Right forelimb (tissue), 1 donor: ENCODE measurements at regions not wholly inside any gene's neighbourhood (a gene's known extent, or its start where the extent isn't known, plus 50 kb on each side); places are given as distances from the start of the nearest gene placed in this dataset.
"Not testable (repeated sequence)": the region's sequence is repeated elsewhere in the genome, so short reads cannot be mapped to it uniquely, and the experiment has no call there.

Experiments used
- DNase-seq: peaks from one replicate; pipeline ENCODE4 v3.0.0-alpha.2; 2018

GRCh38 chr2:23019476-23019875 is 365.5 kb upstream of the KLHL29 start:
- DNase-seq = no peak

DNA sequence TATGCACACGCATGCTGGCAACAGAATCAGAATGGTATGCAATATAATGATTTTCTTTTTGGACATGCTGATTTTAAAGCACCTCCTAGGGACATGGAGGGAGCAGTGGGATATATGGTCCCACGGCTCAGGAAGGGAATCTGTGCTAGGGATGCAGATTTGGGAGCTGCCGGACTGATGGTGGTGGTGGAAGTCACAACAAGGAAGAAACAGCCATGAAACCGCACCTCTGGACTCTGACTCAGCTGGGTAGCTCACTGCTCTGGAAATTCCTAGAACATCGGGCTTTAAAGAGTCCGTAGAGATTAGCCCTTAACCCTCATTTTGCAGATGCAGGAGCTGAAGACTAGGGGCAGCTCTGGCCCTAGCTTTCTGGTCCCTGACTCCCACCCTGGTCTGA is 364.3 kb upstream of the KLHL29 start:
- no peak for DNase-seq

DNA sequence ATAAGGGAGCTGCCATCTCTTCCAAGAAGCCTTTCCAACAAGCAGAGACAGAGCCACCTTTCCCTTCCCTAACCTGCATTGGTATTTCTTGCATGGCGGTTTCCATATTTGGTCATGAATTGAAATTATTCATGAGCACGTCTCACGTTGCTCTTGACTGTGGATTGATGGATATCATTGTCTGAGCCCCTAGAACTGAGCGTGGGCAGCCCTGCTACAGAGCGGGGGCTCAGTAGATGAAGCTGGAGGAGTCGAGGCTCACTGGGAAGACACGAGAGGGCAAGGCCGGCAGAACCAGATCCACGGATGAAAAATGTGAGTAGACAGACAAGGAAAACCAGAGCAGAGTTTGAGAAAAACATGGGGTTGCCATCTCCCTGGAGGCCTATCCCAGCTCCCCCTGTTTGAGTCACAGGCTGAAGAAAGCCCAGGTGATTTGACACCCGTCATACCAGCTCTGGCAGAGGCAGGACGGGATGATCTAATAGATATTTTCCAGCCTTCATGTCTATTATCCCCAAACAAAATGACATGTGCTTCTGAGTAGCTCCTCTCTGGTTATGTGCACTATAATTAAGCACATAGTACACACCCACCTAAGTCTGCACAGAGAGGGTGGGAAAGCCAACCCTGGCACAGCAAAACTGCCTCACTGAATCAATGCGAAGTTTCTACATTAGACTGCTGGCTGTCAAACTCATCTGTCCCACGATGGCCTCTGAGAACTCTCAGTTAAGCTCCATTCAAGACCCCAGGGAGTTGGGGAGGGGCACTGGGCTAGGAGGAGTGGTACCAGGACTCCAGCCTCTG is 363.5 kb upstream of the KLHL29 start:
- no peak for DNase-seq

- DNase-seq = no peak
These were observed 361.3 kb upstream of the KLHL29 start for GRCh38 chr2:23023722-23024121.

GRCh38 chr2:23026671-23027070 is 358.3 kb upstream of the KLHL29 start:
- no peak for DNase-seq

DNA sequence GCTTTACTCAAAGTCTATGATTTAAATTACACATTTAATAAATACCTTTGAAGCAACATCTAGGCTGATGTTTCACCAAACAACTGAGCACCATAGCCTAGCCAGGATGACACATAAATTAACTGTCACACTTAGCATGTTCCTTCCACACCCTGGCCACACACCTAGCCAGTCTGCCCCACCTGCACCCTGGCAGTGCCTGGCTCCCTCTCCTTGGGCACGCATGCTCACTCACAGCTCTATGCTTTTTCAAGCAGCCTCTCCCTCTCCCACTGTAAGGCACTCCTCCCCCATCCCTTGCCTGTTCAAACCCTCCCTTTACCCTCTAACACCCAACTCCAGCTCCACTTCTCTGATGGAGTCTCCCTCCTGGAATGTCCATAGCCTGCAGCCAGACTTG is 357.6 kb upstream of the KLHL29 start:
- DNase-seq = no peak

- DNase-seq = no peak
These were observed 356.9 kb upstream of the KLHL29 start for GRCh38 chr2:23028106-23028505.

DNA sequence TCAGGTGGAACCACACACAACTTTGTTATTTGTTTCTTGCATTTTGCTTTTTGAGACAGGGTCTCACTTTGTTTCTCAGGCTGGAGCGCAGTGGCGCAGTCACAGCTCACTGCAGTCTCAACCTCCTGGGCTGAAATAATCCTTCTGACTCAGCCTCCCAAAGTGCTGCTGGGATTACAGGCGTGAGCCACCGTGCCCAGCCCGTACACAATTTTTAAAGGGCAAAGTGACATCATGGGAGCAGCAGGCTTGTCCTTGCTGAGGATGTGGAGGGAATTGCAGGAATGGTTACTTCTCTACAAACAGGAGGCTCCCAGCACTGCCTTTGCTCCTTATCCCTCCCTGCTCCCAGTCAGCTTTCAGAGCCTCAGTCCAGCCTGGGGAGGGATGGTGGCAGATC is 355.9 kb upstream of the KLHL29 start:
- DNase-seq = no peak

- no peak for DNase-seq
These were observed 355.0 kb upstream of the KLHL29 start for GRCh38 chr2:23029951-23030350.

DNA sequence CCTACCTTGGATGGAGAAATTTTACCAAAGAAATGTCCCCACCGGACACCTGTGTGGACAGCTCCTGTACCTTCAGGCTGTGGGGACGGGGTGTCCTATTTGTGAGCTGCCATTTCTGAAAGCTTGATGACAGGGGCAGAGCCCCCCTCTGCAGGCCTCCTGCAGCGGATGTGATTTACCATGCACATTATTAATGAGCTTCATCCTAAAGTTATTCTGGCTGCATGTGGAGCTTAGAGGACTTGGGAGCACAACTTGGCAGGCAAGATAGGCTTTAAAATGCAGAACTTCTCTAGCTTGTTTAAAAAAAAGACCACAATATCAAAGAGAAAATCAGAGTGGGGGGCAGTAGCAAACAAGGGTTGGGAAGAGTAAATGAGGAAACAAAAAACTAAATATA is 350.0 kb upstream of the KLHL29 start:
- no peak for DNase-seq

GRCh38 chr2:23036629-23037028 is 348.4 kb upstream of the KLHL29 start:
- no peak for DNase-seq

DNA sequence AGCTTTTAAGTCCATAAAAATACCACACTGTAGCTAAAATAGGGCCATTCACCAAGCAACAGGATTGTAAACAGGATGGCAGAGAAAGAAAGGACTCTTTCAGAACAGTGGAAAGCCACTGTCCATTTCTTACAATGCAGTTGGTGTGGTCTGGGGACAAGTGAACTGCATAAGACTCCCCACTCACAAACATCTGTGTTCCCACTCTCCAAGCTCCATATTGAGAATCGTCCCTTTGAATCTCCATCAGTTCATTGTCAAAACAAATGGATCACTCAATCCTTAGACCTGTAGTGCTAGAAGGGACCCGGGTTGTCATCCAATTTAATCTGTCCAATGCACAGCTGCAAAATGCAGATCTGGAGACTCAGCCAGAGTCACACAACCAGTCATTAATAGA is 347.4 kb upstream of the KLHL29 start:
- no peak for DNase-seq

GRCh38 chr2:23041443-23041842 is 343.5 kb upstream of the KLHL29 start:
- no peak for DNase-seq

GRCh38 chr2:23042216-23042906 is 342.6 kb upstream of the KLHL29 start:
- DNase-seq = peak; percentile 61

- DNase-seq = no peak
These were observed 334.6 kb upstream of the KLHL29 start for GRCh38 chr2:23050388-23050787.

DNA sequence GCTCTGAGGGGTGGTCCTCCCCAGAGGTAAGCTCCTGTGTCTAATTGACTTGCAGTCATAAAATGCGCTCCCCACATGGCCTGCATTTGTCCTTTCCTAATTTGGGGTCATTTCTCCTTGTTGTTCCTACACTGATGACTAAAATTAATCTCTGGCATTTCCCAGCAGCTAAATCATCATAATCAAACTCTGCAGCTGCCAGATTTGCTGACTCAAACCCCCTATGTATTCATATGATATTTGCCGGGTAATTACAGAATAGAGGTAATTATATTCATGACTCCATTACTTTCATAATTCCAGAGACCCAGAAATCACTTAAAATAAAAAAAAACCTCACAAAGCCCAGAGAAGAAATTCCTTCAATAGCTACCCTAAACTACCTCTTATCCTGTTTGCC is 331.4 kb upstream of the KLHL29 start:
- DNase-seq = no peak

DNA sequence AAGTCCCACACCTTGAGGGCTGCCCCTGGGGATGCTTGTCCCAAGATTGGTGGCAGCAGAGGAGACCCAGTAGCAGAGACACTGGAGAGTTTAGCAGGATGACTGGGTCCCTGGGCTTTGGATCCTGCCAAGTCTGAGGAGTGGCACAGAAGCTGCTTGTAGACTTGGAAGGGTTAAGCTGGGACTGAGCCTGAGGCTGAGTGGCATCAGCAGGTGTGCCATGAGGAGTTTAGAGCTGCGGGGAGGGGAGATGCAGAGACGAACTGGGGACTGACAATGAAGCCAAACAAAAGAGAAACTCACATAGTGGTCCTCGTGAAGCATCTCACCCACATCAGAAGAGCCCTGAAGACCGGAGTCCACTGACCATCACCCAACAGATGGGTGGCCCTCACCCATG is 329.7 kb upstream of the KLHL29 start:
- DNase-seq = no peak

GRCh38 chr2:23056846-23057245 is 328.1 kb upstream of the KLHL29 start:
- not testable (repeated sequence) for DNase-seq

- DNase-seq = no peak
These were observed 326.5 kb upstream of the KLHL29 start for GRCh38 chr2:23058435-23058834.

DNA sequence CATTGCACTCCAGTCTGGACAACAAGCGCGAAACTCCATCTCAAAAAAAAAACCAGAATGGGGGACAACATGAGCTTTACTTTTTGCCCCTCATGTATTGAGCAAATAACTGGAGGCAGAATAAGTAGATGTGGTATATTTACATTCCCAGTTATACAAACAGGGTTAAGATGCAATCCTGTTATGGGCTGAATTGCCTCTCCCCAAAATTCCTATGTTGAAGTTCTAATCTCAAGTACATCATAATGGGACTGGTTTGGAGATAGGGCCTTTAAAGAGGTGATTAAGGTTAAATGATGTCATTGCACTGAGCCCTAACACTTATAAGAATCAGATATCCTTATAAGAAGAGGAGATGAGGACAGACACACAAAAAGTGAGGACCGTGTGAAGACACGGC is 319.8 kb upstream of the KLHL29 start:
- no peak for DNase-seq

DNA sequence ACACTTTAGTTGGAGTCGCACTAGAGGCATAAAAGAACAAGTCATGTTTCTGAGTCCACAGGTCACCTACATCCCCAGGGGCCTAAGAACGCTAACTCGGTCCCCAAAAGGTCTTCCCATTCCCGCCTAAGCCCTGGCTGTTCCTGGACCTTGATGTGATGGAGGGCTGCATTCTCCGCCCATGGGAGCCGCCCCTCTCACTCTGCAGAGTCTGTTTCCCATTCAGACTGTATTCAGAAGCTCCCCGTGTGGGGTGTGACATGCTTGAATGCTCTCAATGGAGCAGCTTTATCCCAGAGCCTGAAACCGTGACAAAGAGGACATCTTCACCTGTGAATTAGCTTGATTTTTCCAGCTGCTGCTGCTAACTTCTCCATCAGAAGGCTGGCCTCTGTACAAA is 319.0 kb upstream of the KLHL29 start:
- DNase-seq = no peak

- no peak for DNase-seq
These were observed 318.3 kb upstream of the KLHL29 start for GRCh38 chr2:23066686-23067085.

DNA sequence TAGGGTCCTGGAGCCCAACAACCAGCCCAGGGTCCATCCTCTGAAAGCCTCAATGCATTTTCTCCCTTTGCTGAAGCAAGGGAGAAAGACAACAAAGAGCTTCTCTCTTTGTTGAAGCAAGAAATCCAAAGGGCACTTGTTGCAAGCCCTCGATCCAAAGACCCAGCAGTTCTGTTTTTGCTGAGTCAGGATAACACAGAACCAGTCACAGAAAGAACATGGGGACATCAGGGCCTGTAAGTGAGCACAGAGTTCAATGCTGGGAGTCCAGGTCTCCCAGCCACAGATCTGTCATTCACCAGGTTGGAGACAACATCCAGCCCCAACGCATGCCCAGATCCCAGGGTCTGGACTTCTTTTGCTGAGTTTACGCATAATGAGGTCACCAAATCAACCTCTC is 315.8 kb upstream of the KLHL29 start:
- no peak for DNase-seq

DNA sequence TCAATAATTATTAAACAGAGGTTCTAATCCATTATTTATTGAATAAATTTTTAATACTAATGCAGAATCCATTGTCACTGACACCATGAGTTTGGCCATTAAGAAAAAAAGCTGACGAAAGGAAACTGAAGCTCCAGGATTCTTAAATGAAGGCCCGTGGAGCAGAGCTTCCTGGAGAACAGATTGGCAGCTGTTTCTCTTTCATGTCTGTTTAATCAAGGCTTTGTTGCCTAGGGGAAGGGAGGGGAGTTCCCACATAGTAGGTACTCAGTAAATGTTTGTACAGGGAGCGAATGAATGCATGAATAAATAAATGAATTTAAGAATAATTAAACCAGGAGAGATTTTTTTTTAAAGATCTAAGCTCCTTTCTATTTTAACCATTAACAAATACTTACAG is 315.1 kb upstream of the KLHL29 start:
- no peak for DNase-seq

- no peak for DNase-seq
These were observed 311.9 kb upstream of the KLHL29 start for GRCh38 chr2:23073056-23073455.
